ENCODE measurements at regions not wholly inside any gene's neighbourhood (a gene's known extent, or its start where the extent isn't known, plus 50 kb on each side); places are given as distances from the start of the nearest gene placed in this dataset.

GRCh38 chr6:142011775-142012174 lies 121.0 kb upstream of the GJE1 start:
- DNase-seq = no peak
- no peak overlapping the region for H3K27ac ChIP-seq
- no peak overlapping the region for H3K4me3 ChIP-seq
- intact Hi-C loops (cut with DNase I; ENCODE audit: low total_unique reads) = no loop called here
- TF ChIP-seq POLR2A (IDR thresholded peaks at IDR 0.05) (no peak), CTCF (IDR thresholded peaks at IDR 0.05) (no peak)
- H3K27me3 ChIP-seq = no peaks in the 10 kb centered on the region
- H3K36me3 ChIP-seq (ENCODE audit: low read depth, missing control alignments) = no peaks in the 10 kb centered on the region
- 81 to 85% methylated on average over 1 of the region's 1 CpG for WGBS, 2 donors
- no peaks in the 10 kb centered on the region for H3K4me1 ChIP-seq
- no peaks in the 10 kb centered on the region for H3K9me3 ChIP-seq

- H3K36me3 ChIP-seq (ENCODE audit: low read depth, missing control alignments) = no peaks in the 10 kb centered on the region
- no peaks in the 10 kb centered on the region for H3K4me1 ChIP-seq
- no peak for DNase-seq
- intact Hi-C loops (cut with DNase I; ENCODE audit: low total_unique reads) = no loop called here
- H3K4me3 ChIP-seq = no peak overlapping the region
- no peaks in the 10 kb centered on the region for H3K27me3 ChIP-seq
- no peak overlapping the region for H3K27ac ChIP-seq
- no peak for TF ChIP-seq CTCF (IDR thresholded peaks at IDR 0.05)
- no peak for TF ChIP-seq POLR2A (IDR thresholded peaks at IDR 0.05)
- H3K9me3 ChIP-seq = no peaks in the 10 kb centered on the region
Measured at GRCh38 chr6:142011156-142011555, 121.6 kb upstream of the GJE1 start.

- Histone ChIP-seq H3K9me3 (no peaks in the 10 kb centered on the region), H3K4me1 (no peaks in the 10 kb centered on the region), H3K27ac (no peak overlapping the region), H3K36me3 (ENCODE audit: low read depth, missing control alignments) (no peaks in the 10 kb centered on the region), H3K4me3 (no peak overlapping the region), H3K27me3 (no peaks in the 10 kb centered on the region)
- intact Hi-C loops (cut with DNase I; ENCODE audit: low total_unique reads) = no loop called here
- DNase-seq = no peak
- 68 to 70% methylated on average over 2 of the region's 2 CpGs for WGBS, 2 donors
- TF ChIP-seq POLR2A (IDR thresholded peaks at IDR 0.05) = no peak
- no peak for TF ChIP-seq CTCF (IDR thresholded peaks at IDR 0.05)
Measured at GRCh38 chr6:142009647-142010046, 123.1 kb upstream of the GJE1 start.

- TF ChIP-seq POLR2A (IDR thresholded peaks at IDR 0.05) = no peak
- TF ChIP-seq CTCF (IDR thresholded peaks at IDR 0.05) = no peak
- Histone ChIP-seq H3K4me1 (no peaks in the 10 kb centered on the region), H3K9me3 (no peaks in the 10 kb centered on the region), H3K4me3 (no peak overlapping the region), H3K27ac (no peak overlapping the region), H3K36me3 (ENCODE audit: low read depth, missing control alignments) (no peaks in the 10 kb centered on the region), H3K27me3 (no peaks in the 10 kb centered on the region)
- DNase-seq = no peak
- intact Hi-C loops (cut with DNase I; ENCODE audit: low total_unique reads) = no loop called here
- WGBS, 2 donors = 86 to 95% methylated on average over 1 of the region's 1 CpG
Measured at GRCh38 chr6:142008781-142009180, 123.9 kb upstream of the GJE1 start.

- TF ChIP-seq CTCF (IDR thresholded peaks at IDR 0.05) = no peak
- Histone ChIP-seq H3K9me3 (no peaks in the 10 kb centered on the region), H3K4me1 (no peaks in the 10 kb centered on the region), H3K4me3 (no peak overlapping the region), H3K27me3 (no peaks in the 10 kb centered on the region), H3K36me3 (ENCODE audit: low read depth, missing control alignments) (no peaks in the 10 kb centered on the region), H3K27ac (no peak overlapping the region)
- intact Hi-C loops (cut with DNase I; ENCODE audit: low total_unique reads) = no loop called here
- no peak for DNase-seq
- WGBS, 2 donors = 91 to 92% methylated on average over 4 of the region's 4 CpGs
Measured at GRCh38 chr6:142008016-142008735, 124.5 kb upstream of the GJE1 start.
